HL-60 (cell line): ENCODE measurements at regions not wholly inside any gene's neighbourhood (a gene's known extent, or its start where the extent isn't known, plus 50 kb on each side); places are given as distances from the start of the nearest gene placed in this dataset.
"Not testable (repeated sequence)": the region's sequence is repeated elsewhere in the genome, so short reads cannot be mapped to it uniquely, and the experiment has no call there.

ENCODE experiments used
- CTCF ChIP-seq: IDR thresholded peaks from one replicate; pipeline ENCODE4 v1.5.1; 2011; ENCODE audit warnings: low read length, control low read depth, inconsistent platforms; ENCODE audit not compliant: insufficient read depth
- GABPA ChIP-seq: IDR thresholded peaks from 2 replicates; pipeline ENCODE4 v1.6.1; 2012; ENCODE audit warnings: low read depth
- SPI1 ChIP-seq: IDR thresholded peaks from 2 replicates; pipeline ENCODE4 v1.6.1; 2012; ENCODE audit warnings: low read depth, mild to moderate bottlenecking, borderline replicate concordance
- TF ChIP-seq, protein P1 (sequence below): IDR thresholded peaks from 2 replicates; pipeline ENCODE4 v1.6.1; 2012; ENCODE audit warnings: low read depth; ENCODE audit not compliant: insufficient replicate concordance

DNA sequence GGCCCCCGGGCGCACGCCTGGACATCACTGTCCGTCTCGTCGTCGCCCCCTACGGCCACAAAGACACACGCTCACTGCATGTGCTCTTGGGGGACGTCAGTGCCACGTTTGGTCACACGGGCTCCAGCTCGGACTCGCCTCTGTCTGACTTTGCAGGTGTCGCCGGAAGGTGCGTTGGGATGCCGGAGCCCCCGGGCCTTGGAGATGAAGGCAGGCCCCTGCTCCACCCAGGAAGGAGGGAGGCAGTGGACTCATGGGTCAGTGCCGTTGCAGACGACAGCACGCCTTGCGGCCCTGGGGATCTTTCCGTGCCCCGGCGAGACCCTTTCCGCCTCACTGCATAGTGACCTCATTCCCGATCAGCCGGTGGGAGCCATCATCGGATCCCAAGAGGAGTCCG is 1414.8 kb upstream of the PCDH10 start:
- TF ChIP-seq, protein P1, sequence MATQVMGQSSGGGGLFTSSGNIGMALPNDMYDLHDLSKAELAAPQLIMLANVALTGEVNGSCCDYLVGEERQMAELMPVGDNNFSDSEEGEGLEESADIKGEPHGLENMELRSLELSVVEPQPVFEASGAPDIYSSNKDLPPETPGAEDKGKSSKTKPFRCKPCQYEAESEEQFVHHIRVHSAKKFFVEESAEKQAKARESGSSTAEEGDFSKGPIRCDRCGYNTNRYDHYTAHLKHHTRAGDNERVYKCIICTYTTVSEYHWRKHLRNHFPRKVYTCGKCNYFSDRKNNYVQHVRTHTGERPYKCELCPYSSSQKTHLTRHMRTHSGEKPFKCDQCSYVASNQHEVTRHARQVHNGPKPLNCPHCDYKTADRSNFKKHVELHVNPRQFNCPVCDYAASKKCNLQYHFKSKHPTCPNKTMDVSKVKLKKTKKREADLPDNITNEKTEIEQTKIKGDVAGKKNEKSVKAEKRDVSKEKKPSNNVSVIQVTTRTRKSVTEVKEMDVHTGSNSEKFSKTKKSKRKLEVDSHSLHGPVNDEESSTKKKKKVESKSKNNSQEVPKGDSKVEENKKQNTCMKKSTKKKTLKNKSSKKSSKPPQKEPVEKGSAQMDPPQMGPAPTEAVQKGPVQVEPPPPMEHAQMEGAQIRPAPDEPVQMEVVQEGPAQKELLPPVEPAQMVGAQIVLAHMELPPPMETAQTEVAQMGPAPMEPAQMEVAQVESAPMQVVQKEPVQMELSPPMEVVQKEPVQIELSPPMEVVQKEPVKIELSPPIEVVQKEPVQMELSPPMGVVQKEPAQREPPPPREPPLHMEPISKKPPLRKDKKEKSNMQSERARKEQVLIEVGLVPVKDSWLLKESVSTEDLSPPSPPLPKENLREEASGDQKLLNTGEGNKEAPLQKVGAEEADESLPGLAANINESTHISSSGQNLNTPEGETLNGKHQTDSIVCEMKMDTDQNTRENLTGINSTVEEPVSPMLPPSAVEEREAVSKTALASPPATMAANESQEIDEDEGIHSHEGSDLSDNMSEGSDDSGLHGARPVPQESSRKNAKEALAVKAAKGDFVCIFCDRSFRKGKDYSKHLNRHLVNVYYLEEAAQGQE: not testable (repeated sequence)
- TF ChIP-seq CTCF, SPI1, GABPA: not testable (repeated sequence)
